ENCODE measurements at regions not wholly inside any gene's neighbourhood (a gene's known extent, or its start where the extent isn't known, plus 50 kb on each side); places are given as distances from the start of the nearest gene placed in this dataset.

DNA sequence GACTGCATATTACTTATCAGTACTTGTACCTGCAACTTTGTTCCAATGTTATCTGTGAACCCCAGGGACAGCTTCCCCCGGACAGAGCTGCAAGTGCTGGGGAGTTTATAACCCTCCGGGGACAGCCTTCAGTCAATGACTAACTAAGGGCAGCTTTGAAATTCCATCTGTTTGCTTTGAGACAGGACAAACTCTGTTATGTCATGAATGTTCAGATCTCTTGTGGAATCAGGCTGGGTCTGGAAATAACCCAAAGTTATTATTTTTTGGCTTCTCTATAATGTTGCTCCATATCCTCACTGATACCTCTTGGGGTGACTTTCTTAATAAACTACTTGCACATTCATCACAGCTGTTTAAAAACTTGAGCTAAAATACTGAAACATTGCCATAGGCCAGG, 617.5 kb upstream of the TLE4 start:
- Mint-ChIP-seq H3K27me3 (no peaks in the 10 kb centered on the region), H3K9me3 (peaks cover 12% of the 10 kb centered on the region), H3K27ac (no peak overlapping the region), H3K4me3 (no peak overlapping the region), H3K36me3 (ENCODE audit: low read depth) (no peaks in the 10 kb centered on the region), H3K4me1 (no peaks in the 10 kb centered on the region)
- TF ChIP-seq CTCF (IDR thresholded peaks at IDR 0.05), result no peak
- ATAC-seq (ENCODE audit: low read depth) (no peak), DNase-seq (no peak)
- POLR2A ChIA-PET, result no interaction called here
- CTCF ChIA-PET, result no interaction called here
- intact Hi-C loops (cut with micrococcal nuclease), result no loop called here

- Mint-ChIP-seq H3K4me3 (no peak overlapping the region), H3K36me3 (ENCODE audit: low read depth) (no peaks in the 10 kb centered on the region), H3K27ac (no peak overlapping the region), H3K27me3 (no peaks in the 10 kb centered on the region), H3K4me1 (no peaks in the 10 kb centered on the region), H3K9me3 (peaks cover 13% of the 10 kb centered on the region)
- ChIA-PET POLR2A (no interaction called here), CTCF (no interaction called here)
- ATAC-seq (ENCODE audit: low read depth) (no peak), DNase-seq (no peak)
- intact Hi-C loops (cut with micrococcal nuclease), result no loop called here
- TF ChIP-seq CTCF (IDR thresholded peaks at IDR 0.05), result no peak
Measured at GRCh38 chr9:78958892-78959291, 612.9 kb upstream of the TLE4 start.

- H3K4me1 Mint-ChIP-seq, result no peaks in the 10 kb centered on the region
- TF ChIP-seq CTCF (IDR thresholded peaks at IDR 0.05), result no peak
Measured at GRCh38 chr9:78962156-78962555, 609.6 kb upstream of the TLE4 start.

GRCh38 chr9:78963911-78964310, 607.9 kb upstream of the TLE4 start:
- peaks cover 7% of the 10 kb centered on the region for H3K9me3 Mint-ChIP-seq
- POLR2A ChIA-PET, result no interaction called here
- no peak overlapping the region for H3K27ac Mint-ChIP-seq
- TF ChIP-seq CTCF (IDR thresholded peaks at IDR 0.05), result no peak
- no peaks in the 10 kb centered on the region for H3K27me3 Mint-ChIP-seq
- intact Hi-C loops (cut with micrococcal nuclease), result no loop called here
- no peak overlapping the region for H3K4me3 Mint-ChIP-seq
- ATAC-seq (ENCODE audit: low read depth), result no peak
- no peaks in the 10 kb centered on the region for H3K4me1 Mint-ChIP-seq
- CTCF ChIA-PET, result no interaction called here
- DNase-seq, result no peak
- H3K36me3 Mint-ChIP-seq (ENCODE audit: low read depth), result no peaks in the 10 kb centered on the region

More at GRCh38 chr9:78962156-78962555, 609.6 kb upstream of the TLE4 start:
- Mint-ChIP-seq H3K36me3 (ENCODE audit: low read depth) (no peaks in the 10 kb centered on the region), H3K27me3 (no peaks in the 10 kb centered on the region), H3K4me3 (no peak overlapping the region), H3K27ac (no peak overlapping the region), H3K9me3 (peaks cover 13% of the 10 kb centered on the region)
- POLR2A ChIA-PET, result no interaction called here
- no peak for DNase-seq
- ATAC-seq (ENCODE audit: low read depth), result no peak
- intact Hi-C loops (cut with micrococcal nuclease), result no loop called here
- CTCF ChIA-PET, result no interaction called here

DNA sequence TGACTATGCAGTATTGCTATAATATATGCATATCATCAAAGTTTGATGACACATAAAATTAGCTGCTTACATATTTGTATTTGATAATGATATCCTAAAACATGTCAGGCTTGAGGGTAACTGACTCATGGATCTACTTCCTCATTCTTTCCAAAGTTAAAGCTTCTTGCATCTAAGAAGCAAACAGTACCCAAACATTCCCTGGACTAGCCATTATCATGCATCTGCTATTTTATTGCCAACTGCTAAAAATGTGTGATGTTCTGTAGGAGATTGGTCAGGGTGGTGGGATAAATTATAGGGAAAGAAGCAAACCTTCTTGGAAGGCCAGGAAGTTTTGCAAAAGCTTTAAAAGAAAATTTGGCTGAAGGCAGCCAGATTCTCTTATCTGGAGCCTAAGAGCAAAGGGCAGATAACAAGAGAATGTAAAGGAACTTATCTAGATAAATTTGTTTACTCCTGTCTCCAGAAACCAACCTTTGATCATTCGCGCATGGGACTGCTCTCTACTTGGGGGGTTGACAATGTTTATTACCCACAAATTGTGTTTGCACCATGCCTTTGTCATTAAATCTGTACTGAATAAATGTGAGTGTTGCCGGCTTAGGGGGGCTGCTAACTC, 604.1 kb upstream of the TLE4 start:
- POLR2A ChIA-PET, result no interaction called here
- H3K36me3 Mint-ChIP-seq (ENCODE audit: low read depth), result no peaks in the 10 kb centered on the region
- intact Hi-C loops (cut with micrococcal nuclease), result no loop called here
- CTCF ChIA-PET, result no interaction called here
- H3K27ac Mint-ChIP-seq, result no peak overlapping the region
- H3K4me3 Mint-ChIP-seq, result no peak overlapping the region
- ATAC-seq (ENCODE audit: low read depth) (no peak), DNase-seq (no peak)
- H3K27me3 Mint-ChIP-seq, result no peaks in the 10 kb centered on the region
- H3K4me1 Mint-ChIP-seq, result no peaks in the 10 kb centered on the region
- TF ChIP-seq CTCF (IDR thresholded peaks at IDR 0.05), result no peak
- H3K9me3 Mint-ChIP-seq, result no peaks in the 10 kb centered on the region
